WERI-Rb-1 (cell line): ENCODE measurements at regions not wholly inside any gene's neighbourhood (a gene's known extent, or its start where the extent isn't known, plus 50 kb on each side); places are given as distances from the start of the nearest gene placed in this dataset.

Experiments
- DNase-seq: peaks from one replicate; pipeline ENCODE4 v3.0.0-alpha.2; 2020
- H3K27ac ChIP-seq: fragments of 250-450 bp; sonication (Bioruptor Pico); 2 replicates; pipeline ENCODE4 v1.5.1; 2020; ENCODE audit warnings: mild to moderate bottlenecking, moderate library complexity
- H3K27me3 ChIP-seq: fragments of 250-450 bp; sonication (Bioruptor Pico); 2 replicates; pipeline ENCODE4 v1.5.1; 2021; ENCODE audit warnings: mild to moderate bottlenecking, low read depth, moderate library complexity; ENCODE audit not compliant: insufficient read depth, severe bottlenecking
- H3K36me3 ChIP-seq: fragments of 250-450 bp; sonication (Bioruptor Pico); 2 replicates; pipeline ENCODE4 v1.5.1; 2020; ENCODE audit warnings: mild to moderate bottlenecking, moderate library complexity
- H3K4me3 ChIP-seq: 2 replicates; pipeline ENCODE4 v1.5.1; 2011; ENCODE audit warnings: low read depth, mild to moderate bottlenecking, control low read depth, low read length
- H3K9me3 ChIP-seq: fragments of 250-450 bp; sonication (Bioruptor Pico); 2 replicates; pipeline ENCODE4 v1.5.1; 2021; ENCODE audit warnings: mild to moderate bottlenecking, moderate library complexity; ENCODE audit not compliant: severe bottlenecking
- CTCF ChIP-seq: IDR thresholded peaks from 2 replicates; pipeline ENCODE4 v1.5.1; 2011; ENCODE audit warnings: low read depth, mild to moderate bottlenecking, control low read depth, inconsistent platforms, low read length

GRCh38 chr14:38749936-38750335 lies 353.1 kb downstream of the SEC23A start:
- no peak for DNase-seq
- no peak for TF ChIP-seq CTCF
- Histone ChIP-seq H3K27ac (no peak overlapping the region), H3K27me3 (peaks cover 65% of the 10 kb centered on the region), H3K36me3 (no peaks in the 10 kb centered on the region), H3K9me3 (no peaks in the 10 kb centered on the region), H3K4me3 (no peak overlapping the region)

DNA sequence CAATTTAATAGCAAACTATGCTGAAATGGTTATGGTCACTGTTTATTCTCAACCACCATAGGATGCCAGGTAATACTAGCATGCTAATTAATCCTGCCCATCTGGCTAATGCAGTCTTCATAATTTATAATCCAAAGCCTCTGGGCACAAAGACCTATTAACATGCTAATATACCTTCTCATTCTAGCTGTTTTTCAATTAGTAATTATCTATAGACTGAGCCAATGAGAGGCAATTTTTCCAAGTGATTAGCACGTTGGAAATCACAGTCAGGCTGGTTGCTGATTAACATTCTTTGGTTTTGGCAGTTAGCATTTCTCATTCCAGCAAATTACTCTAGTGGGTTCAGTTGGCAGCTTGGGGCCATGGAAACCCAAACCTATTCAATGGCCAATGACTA lies 357.2 kb downstream of the SEC23A start:
- peaks cover 54% of the 10 kb centered on the region for H3K27me3 ChIP-seq
- H3K27ac ChIP-seq, result no peak overlapping the region
- H3K4me3 ChIP-seq, result no peak overlapping the region
- DNase-seq, result no peak
- no peaks in the 10 kb centered on the region for H3K9me3 ChIP-seq
- no peaks in the 10 kb centered on the region for H3K36me3 ChIP-seq
- TF ChIP-seq CTCF, result no peak

GRCh38 chr14:38743966-38744584 lies 359.0 kb downstream of the SEC23A start:
- Histone ChIP-seq H3K27me3 (peaks cover 49% of the 10 kb centered on the region), H3K36me3 (no peaks in the 10 kb centered on the region)
- DNase-seq, result no peak

GRCh38 chr14:38737686-38738407 lies 365.2 kb downstream of the SEC23A start:
- no peak for TF ChIP-seq CTCF
- no peaks in the 10 kb centered on the region for H3K36me3 ChIP-seq
- H3K4me3 ChIP-seq, result no peak overlapping the region
- no peak overlapping the region for H3K27ac ChIP-seq
- peaks cover 6% of the 10 kb centered on the region for H3K9me3 ChIP-seq
- H3K27me3 ChIP-seq, result peaks cover 53% of the 10 kb centered on the region
- DNase-seq, result no peak

More at GRCh38 chr14:38743966-38744584, 359.0 kb downstream of the SEC23A start:
- no peak for TF ChIP-seq CTCF
- no peak overlapping the region for H3K27ac ChIP-seq
- no peak overlapping the region for H3K4me3 ChIP-seq
- H3K9me3 ChIP-seq, result no peaks in the 10 kb centered on the region

DNA sequence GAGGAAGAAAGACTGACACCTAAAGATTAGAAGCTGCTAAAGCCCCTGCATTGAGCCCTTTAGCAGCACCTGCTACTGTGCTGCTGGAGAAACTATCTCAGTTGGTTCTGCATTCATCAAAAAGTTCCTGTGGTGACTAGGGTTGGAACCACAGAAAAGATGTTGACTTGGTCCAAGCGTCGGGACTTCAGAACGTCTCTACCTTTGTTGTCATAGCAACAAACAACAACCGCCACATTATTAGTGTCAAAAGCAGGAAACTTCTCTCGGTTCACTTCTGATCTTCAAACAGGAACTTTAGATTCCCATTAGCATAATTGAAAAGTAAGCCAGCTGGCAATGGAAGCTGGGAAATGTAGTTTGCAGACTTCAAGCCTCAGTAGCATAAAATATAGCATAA lies 368.0 kb downstream of the SEC23A start:
- DNase-seq, result no peak
- Histone ChIP-seq H3K27ac (no peak overlapping the region), H3K36me3 (no peaks in the 10 kb centered on the region), H3K9me3 (peaks cover 6% of the 10 kb centered on the region), H3K27me3 (peaks cover 52% of the 10 kb centered on the region), H3K4me3 (no peak overlapping the region)
- no peak for TF ChIP-seq CTCF
